H1 (cell line): ENCODE measurements at regions not wholly inside any gene's neighbourhood (a gene's known extent, or its start where the extent isn't known, plus 50 kb on each side); places are given as distances from the start of the nearest gene placed in this dataset.

Experiments used
- GTF2F1 ChIP-seq: IDR thresholded peaks from 2 replicates; pipeline ENCODE4 v1.6.1; 2012; ENCODE audit warnings: low read depth, low read length, improper control_type of control experiment, borderline replicate concordance
- HDAC6 ChIP-seq: IDR thresholded peaks from one replicate; pipeline ENCODE4 v1.7.1; 2012; ENCODE audit warnings: low read depth, mild to moderate bottlenecking, inconsistent platforms, low read length, moderate library complexity
- NANOG ChIP-seq: IDR thresholded peaks from 2 replicates; pipeline ENCODE4 v1.6.1; 2011; ENCODE audit warnings: low read length, low read depth, mild to moderate bottlenecking, inconsistent platforms; ENCODE audit not compliant: insufficient read depth, poor library complexity, severe bottlenecking
- YY1 ChIP-seq: IDR thresholded peaks from 2 replicates; pipeline ENCODE4 v1.6.1; 2011; ENCODE audit warnings: low read depth, mild to moderate bottlenecking, low read length
- TF ChIP-seq, protein P1 (sequence below): fragments of 300-600 bp; sonication (generic); IDR thresholded peaks from 2 replicates; pipeline ENCODE4 v1.7.1; 2012; ENCODE audit warnings: low read length, moderate library complexity, mild to moderate bottlenecking, inconsistent platforms; ENCODE audit not compliant: insufficient replicate concordance
- TF ChIP-seq, protein P2 (sequence below): IDR thresholded peaks from 2 replicates; pipeline ENCODE4 v1.6.1; 2012; ENCODE audit warnings: inconsistent platforms

GRCh38 chr9:18296702-18297055 is 177.3 kb upstream of the ADAMTSL1 start (continued):
- TF ChIP-seq GTF2F1 (no peak), HDAC6 (no peak), YY1 (no peak), NANOG (no peak)
- TF ChIP-seq, protein P1, sequence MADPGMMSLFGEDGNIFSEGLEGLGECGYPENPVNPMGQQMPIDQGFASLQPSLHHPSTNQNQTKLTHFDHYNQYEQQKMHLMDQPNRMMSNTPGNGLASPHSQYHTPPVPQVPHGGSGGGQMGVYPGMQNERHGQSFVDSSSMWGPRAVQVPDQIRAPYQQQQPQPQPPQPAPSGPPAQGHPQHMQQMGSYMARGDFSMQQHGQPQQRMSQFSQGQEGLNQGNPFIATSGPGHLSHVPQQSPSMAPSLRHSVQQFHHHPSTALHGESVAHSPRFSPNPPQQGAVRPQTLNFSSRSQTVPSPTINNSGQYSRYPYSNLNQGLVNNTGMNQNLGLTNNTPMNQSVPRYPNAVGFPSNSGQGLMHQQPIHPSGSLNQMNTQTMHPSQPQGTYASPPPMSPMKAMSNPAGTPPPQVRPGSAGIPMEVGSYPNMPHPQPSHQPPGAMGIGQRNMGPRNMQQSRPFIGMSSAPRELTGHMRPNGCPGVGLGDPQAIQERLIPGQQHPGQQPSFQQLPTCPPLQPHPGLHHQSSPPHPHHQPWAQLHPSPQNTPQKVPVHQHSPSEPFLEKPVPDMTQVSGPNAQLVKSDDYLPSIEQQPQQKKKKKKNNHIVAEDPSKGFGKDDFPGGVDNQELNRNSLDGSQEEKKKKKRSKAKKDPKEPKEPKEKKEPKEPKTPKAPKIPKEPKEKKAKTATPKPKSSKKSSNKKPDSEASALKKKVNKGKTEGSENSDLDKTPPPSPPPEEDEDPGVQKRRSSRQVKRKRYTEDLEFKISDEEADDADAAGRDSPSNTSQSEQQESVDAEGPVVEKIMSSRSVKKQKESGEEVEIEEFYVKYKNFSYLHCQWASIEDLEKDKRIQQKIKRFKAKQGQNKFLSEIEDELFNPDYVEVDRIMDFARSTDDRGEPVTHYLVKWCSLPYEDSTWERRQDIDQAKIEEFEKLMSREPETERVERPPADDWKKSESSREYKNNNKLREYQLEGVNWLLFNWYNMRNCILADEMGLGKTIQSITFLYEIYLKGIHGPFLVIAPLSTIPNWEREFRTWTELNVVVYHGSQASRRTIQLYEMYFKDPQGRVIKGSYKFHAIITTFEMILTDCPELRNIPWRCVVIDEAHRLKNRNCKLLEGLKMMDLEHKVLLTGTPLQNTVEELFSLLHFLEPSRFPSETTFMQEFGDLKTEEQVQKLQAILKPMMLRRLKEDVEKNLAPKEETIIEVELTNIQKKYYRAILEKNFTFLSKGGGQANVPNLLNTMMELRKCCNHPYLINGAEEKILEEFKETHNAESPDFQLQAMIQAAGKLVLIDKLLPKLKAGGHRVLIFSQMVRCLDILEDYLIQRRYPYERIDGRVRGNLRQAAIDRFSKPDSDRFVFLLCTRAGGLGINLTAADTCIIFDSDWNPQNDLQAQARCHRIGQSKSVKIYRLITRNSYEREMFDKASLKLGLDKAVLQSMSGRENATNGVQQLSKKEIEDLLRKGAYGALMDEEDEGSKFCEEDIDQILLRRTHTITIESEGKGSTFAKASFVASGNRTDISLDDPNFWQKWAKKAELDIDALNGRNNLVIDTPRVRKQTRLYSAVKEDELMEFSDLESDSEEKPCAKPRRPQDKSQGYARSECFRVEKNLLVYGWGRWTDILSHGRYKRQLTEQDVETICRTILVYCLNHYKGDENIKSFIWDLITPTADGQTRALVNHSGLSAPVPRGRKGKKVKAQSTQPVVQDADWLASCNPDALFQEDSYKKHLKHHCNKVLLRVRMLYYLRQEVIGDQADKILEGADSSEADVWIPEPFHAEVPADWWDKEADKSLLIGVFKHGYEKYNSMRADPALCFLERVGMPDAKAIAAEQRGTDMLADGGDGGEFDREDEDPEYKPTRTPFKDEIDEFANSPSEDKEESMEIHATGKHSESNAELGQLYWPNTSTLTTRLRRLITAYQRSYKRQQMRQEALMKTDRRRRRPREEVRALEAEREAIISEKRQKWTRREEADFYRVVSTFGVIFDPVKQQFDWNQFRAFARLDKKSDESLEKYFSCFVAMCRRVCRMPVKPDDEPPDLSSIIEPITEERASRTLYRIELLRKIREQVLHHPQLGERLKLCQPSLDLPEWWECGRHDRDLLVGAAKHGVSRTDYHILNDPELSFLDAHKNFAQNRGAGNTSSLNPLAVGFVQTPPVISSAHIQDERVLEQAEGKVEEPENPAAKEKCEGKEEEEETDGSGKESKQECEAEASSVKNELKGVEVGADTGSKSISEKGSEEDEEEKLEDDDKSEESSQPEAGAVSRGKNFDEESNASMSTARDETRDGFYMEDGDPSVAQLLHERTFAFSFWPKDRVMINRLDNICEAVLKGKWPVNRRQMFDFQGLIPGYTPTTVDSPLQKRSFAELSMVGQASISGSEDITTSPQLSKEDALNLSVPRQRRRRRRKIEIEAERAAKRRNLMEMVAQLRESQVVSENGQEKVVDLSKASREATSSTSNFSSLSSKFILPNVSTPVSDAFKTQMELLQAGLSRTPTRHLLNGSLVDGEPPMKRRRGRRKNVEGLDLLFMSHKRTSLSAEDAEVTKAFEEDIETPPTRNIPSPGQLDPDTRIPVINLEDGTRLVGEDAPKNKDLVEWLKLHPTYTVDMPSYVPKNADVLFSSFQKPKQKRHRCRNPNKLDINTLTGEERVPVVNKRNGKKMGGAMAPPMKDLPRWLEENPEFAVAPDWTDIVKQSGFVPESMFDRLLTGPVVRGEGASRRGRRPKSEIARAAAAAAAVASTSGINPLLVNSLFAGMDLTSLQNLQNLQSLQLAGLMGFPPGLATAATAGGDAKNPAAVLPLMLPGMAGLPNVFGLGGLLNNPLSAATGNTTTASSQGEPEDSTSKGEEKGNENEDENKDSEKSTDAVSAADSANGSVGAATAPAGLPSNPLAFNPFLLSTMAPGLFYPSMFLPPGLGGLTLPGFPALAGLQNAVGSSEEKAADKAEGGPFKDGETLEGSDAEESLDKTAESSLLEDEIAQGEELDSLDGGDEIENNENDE, result no peak
- TF ChIP-seq, protein P2, sequence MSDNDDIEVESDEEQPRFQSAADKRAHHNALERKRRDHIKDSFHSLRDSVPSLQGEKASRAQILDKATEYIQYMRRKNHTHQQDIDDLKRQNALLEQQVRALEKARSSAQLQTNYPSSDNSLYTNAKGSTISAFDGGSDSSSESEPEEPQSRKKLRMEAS, result no peak
